ENCODE measurements at regions not wholly inside any gene's neighbourhood (a gene's known extent, or its start where the extent isn't known, plus 50 kb on each side); places are given as distances from the start of the nearest gene placed in this dataset.

DNA sequence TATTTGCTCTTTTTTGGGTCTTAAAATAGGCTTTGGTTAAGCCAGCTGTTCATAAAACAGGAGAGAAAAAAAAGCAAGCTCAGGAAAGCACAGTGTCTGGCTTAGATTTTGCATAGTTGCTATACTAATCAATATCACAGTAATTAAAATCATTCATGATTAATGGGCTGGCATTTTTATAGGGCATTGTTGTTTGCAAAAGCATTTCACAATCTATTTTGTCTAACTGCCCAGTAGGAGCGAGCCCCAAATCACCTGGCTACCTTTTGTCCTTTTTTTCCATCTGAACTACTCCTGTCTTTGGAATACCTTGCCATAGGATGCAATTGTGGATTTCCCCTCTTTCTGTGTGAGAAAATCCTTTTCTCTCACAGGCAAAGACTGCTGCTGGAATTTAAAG, 619.8 kb downstream of the JRKL start:
- no peak for FAIRE-seq
- Histone ChIP-seq H3K36me3 (ENCODE audit: control insufficient read depth in 2 of 2, insufficient read depth in 2 of 2, low read length in 1 of 2) (no peaks in the 10 kb centered on the region), H3K4me2 (ENCODE audit: control insufficient read depth, insufficient read depth) (no peak overlapping the region), H3K27ac (ENCODE audit: control insufficient read depth, insufficient read depth) (no peak overlapping the region), H3K4me3 (no peak overlapping the region), H3K79me2 (ENCODE audit: control insufficient read depth, insufficient read depth, low read length) (no peaks in the 10 kb centered on the region), H3K9me3 (replicated peaks; ENCODE audit: control insufficient read depth, insufficient read depth, low read length) (no peaks in the 10 kb centered on the region), H3K4me1 (ENCODE audit: control insufficient read depth, insufficient read depth, low read length) (no peaks in the 10 kb centered on the region), H3K9ac (ENCODE audit: control insufficient read depth, insufficient read depth, low read length) (no peak overlapping the region), H3K27me3 (replicated peaks in 1 of 2; ENCODE audit: control insufficient read depth in 2 of 2, insufficient read depth in 2 of 2, low read length in 1 of 2) (no peaks in the 10 kb centered on the region), H2AFZ (ENCODE audit: control insufficient read depth, low read depth, low read length) (no peak overlapping the region), H4K20me1 (ENCODE audit: control insufficient read depth, insufficient read depth) (no peaks in the 10 kb centered on the region)
- POLR2A ChIA-PET, result no interaction called here
- TF ChIP-seq SMAD1 (IDR thresholded peaks at IDR 0.05; ENCODE audit: low read depth, partially characterized antibody) (no peak), SREBF1 (IDR thresholded peaks at IDR 0.05; ENCODE audit: low read length) (no peak), BMI1 (IDR thresholded peaks at IDR 0.05; ENCODE audit: borderline replicate concordance) (no peak), PKNOX1 (IDR thresholded peaks at IDR 0.05) (no peak), TCF3 (IDR thresholded peaks at IDR 0.05; ENCODE audit: borderline replicate concordance, insufficient read depth, low read depth, low read length) (no peak), CHD1 (IDR thresholded peaks at IDR 0.05; ENCODE audit: low read depth, low read length) (no peak), ELK1 (IDR thresholded peaks at IDR 0.05; ENCODE audit: low read depth, low read length) (no peak), TAF1 (IDR thresholded peaks at IDR 0.05; ENCODE audit: borderline replicate concordance, low read depth, low read length) (no peak), DPF2 (IDR thresholded peaks at IDR 0.05) (no peak), MLLT1 (IDR thresholded peaks at IDR 0.05) (no peak), PAX5 (IDR thresholded peaks at IDR 0.05; ENCODE audit: borderline replicate concordance, low read depth, low read length) (no peak), ZZZ3 (IDR thresholded peaks at IDR 0.05; ENCODE audit: control insufficient read depth, insufficient read length, low read depth) (no peak)
- TF ChIP-seq, protein P1, sequence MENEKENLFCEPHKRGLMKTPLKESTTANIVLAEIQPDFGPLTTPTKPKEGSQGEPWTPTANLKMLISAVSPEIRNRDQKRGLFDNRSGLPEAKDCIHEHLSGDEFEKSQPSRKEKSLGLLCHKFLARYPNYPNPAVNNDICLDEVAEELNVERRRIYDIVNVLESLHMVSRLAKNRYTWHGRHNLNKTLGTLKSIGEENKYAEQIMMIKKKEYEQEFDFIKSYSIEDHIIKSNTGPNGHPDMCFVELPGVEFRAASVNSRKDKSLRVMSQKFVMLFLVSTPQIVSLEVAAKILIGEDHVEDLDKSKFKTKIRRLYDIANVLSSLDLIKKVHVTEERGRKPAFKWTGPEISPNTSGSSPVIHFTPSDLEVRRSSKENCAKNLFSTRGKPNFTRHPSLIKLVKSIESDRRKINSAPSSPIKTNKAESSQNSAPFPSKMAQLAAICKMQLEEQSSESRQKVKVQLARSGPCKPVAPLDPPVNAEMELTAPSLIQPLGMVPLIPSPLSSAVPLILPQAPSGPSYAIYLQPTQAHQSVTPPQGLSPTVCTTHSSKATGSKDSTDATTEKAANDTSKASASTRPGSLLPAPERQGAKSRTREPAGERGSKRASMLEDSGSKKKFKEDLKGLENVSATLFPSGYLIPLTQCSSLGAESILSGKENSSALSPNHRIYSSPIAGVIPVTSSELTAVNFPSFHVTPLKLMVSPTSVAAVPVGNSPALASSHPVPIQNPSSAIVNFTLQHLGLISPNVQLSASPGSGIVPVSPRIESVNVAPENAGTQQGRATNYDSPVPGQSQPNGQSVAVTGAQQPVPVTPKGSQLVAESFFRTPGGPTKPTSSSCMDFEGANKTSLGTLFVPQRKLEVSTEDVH (IDR thresholded peaks at IDR 0.05; ENCODE audit: low read depth, partially characterized antibody), result no peak
- TF ChIP-seq, protein P2, sequence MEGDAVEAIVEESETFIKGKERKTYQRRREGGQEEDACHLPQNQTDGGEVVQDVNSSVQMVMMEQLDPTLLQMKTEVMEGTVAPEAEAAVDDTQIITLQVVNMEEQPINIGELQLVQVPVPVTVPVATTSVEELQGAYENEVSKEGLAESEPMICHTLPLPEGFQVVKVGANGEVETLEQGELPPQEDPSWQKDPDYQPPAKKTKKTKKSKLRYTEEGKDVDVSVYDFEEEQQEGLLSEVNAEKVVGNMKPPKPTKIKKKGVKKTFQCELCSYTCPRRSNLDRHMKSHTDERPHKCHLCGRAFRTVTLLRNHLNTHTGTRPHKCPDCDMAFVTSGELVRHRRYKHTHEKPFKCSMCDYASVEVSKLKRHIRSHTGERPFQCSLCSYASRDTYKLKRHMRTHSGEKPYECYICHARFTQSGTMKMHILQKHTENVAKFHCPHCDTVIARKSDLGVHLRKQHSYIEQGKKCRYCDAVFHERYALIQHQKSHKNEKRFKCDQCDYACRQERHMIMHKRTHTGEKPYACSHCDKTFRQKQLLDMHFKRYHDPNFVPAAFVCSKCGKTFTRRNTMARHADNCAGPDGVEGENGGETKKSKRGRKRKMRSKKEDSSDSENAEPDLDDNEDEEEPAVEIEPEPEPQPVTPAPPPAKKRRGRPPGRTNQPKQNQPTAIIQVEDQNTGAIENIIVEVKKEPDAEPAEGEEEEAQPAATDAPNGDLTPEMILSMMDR (IDR thresholded peaks at IDR 0.05 in 2 of 3, conservative IDR thresholded peaks at IDR 0.05 in 1 of 3; ENCODE audit: control insufficient read depth in 2 of 3, extremely low read depth in 1 of 3, insufficient read depth in 1 of 3, low read depth in 3 of 3, low read length in 3 of 3), result no peak
- no TSS peak for BruUV-seq (replicated peaks)
- CTCF ChIA-PET, result no interaction called here
- 0% methylated on average over 1 of the region's 1 CpG for WGBS (ENCODE audit: insufficient coverage, insufficient replicate concordance, low lambda C conversion rate, missing lambda C conversion rate)
- no peak for DNase-seq (ENCODE audit: low read depth, low spot score)
- SMC1A ChIA-PET (ENCODE audit: uncharacterized antibody, unreplicated experiment), result no interaction called here
- RAD21 ChIA-PET (ENCODE audit: unreplicated experiment), result no interaction called here
- in situ Hi-C loops (cut with MboI), result no loop called here
- ATAC-seq, result no peak
- intact Hi-C loops (cut with micrococcal nuclease; ENCODE audit: unreplicated experiment), result no loop called here

Measured in GM12878 (cell line).